ENCODE measurements at regions not wholly inside any gene's neighbourhood (a gene's known extent, or its start where the extent isn't known, plus 50 kb on each side); places are given as distances from the start of the nearest gene placed in this dataset.
A peak's percentile ranks its signal among the peaks of the same experiment; 100 is the strongest.

GRCh38 chr3:117695871-117696645 is 986.5 kb downstream of the TUSC7 start:
- no peak for DNase-seq

DNA sequence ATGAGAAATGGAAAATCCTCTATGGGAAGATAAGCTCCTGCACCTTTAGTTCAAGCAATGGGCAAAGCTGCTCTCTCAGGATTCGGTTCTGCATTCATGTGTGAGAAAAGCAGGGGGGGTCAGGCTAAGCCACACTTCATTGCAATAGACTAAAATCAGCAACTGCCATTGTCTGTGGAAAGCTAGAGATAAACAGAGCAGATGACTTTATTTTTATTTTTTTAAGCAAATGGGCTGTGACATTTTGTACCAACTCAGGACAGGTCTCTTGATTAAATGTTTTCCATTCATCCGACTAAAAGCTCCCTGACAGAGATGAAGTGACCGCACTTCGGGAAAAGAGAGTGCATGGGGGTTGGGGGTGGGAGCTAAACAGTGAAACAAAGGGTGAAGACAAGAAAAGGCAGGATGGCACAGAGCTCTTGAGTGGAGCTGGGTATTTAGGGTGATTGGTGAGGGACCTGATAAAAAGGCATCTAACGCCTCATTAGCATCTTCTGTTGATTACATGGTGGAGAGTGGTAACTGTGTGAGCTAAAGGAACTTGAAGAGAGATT is 987.4 kb downstream of the TUSC7 start:
- DNase-seq: no peak

DNA sequence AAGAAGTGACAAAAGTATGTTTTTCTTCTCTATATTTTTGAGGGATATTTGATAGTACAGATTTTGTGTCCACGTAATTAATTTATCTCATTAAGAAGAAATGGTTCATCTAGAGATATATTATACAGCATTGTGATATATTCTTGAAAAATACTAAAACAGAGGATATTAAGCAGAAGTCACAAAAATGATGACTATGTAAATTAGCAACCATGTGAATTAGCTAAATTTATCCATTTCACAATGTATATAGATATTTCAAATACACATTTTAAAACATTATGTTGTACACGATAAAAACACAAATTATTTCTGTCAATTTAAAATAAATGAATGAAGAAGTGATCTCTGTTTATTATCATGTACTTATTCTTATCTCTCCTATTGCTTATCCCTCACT is 989.5 kb downstream of the TUSC7 start:
- DNase-seq: no peak

GRCh38 chr3:117700573-117701360 is 991.2 kb downstream of the TUSC7 start:
- no peak for DNase-seq

- no peak for DNase-seq
These were observed 995.4 kb downstream of the TUSC7 start for GRCh38 chr3:117705011-117705410.

GRCh38 chr3:117706037-117706436 is 996.5 kb downstream of the TUSC7 start:
- no peak for DNase-seq

DNA sequence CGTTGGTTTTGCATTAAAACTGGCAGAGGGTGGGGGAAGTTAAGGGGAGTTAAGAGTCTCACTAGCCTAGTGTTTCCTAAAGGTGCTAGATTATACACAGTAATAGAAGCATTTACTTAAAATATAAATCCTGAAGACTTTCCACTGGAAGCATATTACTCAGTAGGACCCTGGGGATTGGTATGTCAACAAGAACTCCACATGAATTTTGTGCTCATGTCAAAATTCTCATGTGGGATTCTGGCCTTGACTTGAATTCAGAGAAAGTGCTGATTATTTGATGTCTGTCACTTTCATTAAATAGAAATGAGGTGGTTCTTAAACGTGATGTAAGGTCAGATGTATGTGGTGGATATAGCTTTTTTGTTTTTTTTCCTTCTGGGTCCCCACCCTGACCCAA is 997.2 kb downstream of the TUSC7 start:
- DNase-seq: no peak

GRCh38 chr3:117708601-117709000 is 999.0 kb downstream of the TUSC7 start:
- DNase-seq: no peak

- DNase-seq: no peak
These were observed 999.5 kb downstream of the TUSC7 start for GRCh38 chr3:117709108-117709507.

DNA sequence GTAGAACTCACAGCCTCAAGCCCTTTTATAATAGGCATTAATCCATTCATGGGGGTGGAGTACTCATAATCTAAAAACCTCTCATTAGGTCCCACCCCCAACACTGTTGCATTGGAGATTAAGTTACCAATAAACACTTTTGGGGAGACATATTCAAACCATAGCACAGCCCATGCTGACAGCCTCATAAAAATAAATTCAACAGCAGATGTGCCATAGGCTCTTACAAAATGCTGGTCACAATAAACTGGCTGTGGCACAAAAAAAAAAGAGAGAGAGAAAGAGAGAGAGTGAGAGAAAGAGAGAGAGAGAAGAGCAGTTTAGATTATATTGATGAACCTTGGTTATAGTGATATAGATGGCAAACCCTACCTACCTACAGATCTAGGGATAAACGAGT is 1000.9 kb downstream of the TUSC7 start:
- no peak for DNase-seq

- DNase-seq: peak; percentile 52
These were observed 1009.8 kb downstream of the TUSC7 start for GRCh38 chr3:117719316-117719926.

- no peak for DNase-seq
These were observed 1012.3 kb downstream of the TUSC7 start for GRCh38 chr3:117721866-117722265.

DNA sequence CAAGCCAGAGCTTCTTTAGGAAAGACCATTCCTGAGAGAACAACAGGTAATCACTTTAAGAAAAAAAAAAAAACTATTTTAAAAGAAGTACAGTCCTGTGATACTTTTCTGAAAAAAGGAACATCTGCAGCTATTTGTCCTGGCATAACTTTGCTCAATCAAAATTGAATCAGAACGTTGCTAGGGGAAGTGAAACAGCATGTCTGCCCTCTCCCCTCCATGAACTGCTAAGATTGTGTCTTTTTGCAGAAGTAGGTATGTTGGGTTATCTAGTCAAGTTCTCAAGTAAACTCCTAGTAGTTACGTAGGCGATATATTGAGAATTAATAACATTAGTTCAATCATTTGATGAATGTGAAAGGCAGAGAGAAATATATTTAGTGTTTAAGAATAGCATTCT is 1013.3 kb downstream of the TUSC7 start:
- DNase-seq: no peak

GRCh38 chr3:117723825-117724224 is 1014.2 kb downstream of the TUSC7 start:
- DNase-seq: no peak

DNA sequence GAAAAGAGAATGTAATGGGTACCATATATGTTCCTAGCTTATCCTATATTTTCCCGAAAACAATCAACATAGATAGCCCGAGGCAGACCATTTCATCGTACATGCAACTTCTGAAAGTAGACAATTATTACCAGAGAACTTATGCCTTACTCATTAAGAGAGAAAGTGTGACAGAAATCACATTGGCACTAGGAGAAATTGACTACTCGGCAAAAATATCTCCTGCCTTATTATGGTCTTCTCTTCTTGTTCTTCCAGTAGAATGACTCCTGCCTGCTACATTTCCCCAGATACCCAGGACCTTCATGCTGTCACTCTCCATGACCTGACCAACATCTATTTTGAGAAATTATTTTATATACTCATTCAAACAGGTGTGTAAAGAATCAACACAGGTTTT is 1015.7 kb downstream of the TUSC7 start:
- DNase-seq: no peak

DNA sequence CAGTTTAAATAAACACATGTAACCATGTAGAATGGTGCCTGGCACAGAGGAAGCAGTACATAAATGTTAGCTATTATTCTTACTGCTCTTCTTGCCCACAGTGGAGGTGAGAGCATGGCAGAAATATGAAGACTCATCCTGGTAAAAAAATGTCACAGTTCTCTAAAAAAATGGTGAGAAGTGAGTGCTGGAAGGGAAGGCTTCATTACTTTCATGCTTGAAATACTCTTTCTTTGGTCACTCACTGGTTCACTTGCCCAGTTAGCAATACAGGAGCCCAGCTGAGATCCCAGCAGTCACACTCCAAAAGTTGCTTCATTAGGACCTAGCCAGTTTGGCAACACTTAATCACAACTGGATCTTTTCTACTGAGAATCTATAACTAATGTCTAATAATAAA is 1017.2 kb downstream of the TUSC7 start:
- DNase-seq: no peak

DNA sequence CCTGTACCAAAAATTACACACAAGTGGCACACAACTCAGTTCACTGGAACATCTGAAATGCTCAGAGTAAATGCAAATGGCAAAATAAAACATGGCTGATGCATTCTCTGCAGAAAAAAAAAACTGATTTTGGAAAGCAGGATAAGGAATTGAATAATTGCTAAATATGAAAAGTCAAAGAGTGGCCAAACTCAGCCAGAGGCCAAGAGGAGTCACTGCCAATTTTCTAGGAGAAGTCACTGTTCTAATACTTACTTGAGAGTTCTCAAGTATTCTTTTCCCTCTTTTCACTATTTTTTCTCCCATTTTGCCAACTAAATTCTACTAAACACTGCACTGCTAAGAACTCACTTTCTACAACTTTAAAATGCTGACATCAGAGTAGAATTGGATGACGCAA is 1018.6 kb downstream of the TUSC7 start:
- DNase-seq: no peak

DNA sequence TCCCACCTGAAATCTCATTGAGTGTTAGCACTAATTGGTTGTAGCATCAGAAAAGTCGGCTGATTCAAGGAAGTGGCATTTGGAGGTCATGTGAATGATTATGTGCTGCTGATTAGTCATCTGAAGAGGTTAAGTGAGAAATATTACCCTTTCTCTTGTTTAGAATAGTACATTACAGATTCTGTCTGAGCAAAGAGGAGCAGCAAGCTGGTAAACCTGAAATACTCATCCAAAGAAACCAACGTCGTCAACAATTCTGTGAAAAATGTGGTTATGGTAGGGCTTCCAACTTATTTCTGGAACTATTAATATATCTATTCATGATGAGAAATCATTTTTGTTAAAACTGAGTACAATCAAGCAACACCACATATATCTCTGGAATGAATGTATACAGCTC is 1024.9 kb downstream of the TUSC7 start:
- no peak for DNase-seq

DNA sequence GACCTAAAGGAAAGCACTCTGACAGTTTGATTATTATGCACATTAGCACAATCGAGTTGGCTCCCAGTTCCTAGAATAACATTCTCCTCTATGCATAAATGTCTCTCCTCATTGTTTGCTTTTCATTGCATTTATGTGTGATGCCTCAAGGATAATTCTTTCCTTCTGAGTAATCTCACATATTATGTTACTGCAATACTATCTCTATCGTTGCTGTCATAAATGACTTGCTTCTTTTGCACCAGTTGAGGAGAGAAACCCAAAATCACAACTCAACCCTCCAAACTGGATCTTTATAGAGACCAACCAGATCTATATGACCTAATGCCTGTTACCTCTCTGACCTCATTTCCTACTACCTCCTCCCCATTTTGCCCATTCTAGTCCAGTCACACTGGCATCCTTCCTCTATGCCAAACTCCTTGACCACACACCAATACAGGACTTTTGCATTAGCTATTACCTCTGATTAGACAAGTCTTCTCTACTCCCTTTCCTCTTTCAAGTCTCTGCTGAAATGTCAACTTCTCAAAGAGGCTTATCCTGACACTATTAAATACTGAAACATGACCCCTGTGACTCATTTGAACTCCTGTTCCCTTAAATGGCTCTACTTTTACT is 1026.0 kb downstream of the TUSC7 start:
- no peak for DNase-seq

GRCh38 chr3:117736846-117737245 is 1027.3 kb downstream of the TUSC7 start:
- no peak for DNase-seq

- no peak for DNase-seq
These were observed 1034.4 kb downstream of the TUSC7 start for GRCh38 chr3:117743993-117744392.

GRCh38 chr3:117744935-117745334 is 1035.4 kb downstream of the TUSC7 start:
- no peak for DNase-seq

DNA sequence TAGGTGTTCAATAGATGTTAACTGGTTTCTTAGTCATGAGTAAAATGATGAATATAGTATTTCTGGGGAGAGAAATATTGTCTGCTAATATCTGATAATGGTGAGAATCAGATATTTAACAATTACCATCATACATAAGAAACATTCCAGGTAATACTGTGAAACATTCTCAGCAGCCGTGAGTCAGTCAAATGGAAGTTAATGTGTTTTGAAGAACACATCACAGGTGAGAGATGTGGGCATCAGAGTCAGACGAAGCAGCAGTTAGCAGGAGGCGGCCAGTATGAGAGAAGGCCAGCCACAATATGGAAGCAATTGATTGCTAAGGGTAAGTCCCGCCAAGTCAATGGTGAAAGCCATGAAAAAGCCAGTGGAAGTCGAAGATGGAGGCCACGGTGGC is 1035.9 kb downstream of the TUSC7 start:
- DNase-seq: no peak

Measured in NCI-H1092 treated with DMSO at 0.1 percent for 48 hours (cell line).